GM23338 (cell line): ENCODE measurements at regions not wholly inside any gene's neighbourhood (a gene's known extent, or its start where the extent isn't known, plus 50 kb on each side); places are given as distances from the start of the nearest gene placed in this dataset.

Experiments used
- CREB1 ChIP-seq: fragments of 250-450 bp; sonication (Bioruptor Pico); IDR thresholded peaks from 2 replicates; pipeline ENCODE4 v1.5.0; 2020; ENCODE audit warnings: low read depth, mild to moderate bottlenecking, moderate library complexity
- CTCF ChIP-seq, 2 experiments: fragments of 200-600 bp in 1 of 2; sonication (generic) in 1 of 2; conservative IDR thresholded peaks; 2 replicates each; pipeline versions ENCODE4 v1.5.1 to v1.6.1; 2016 to 2017; ENCODE audit warnings: antibody characterized with exemption in 2 of 2, low read depth in 2 of 2, mild to moderate bottlenecking in 2 of 2, moderate library complexity in 1 of 2
- ETS1 ChIP-seq: IDR thresholded peaks from 2 replicates; pipeline ENCODE4 v1.6.1; 2016; ENCODE audit warnings: antibody characterized with exemption
- EZH2 ChIP-seq: fragments of 200-600 bp; sonication (generic); IDR thresholded peaks from one replicate; pipeline ENCODE4 v1.8.0; 2017; ENCODE audit warnings: antibody characterized with exemption, mild to moderate bottlenecking, low read depth; ENCODE audit not compliant: unreplicated experiment
- EZH2phosphoT487 ChIP-seq: fragments of 200-600 bp; sonication (generic); IDR thresholded peaks from one replicate; pipeline ENCODE4 v1.8.1; 2018; ENCODE audit warnings: antibody characterized with exemption; ENCODE audit not compliant: unreplicated experiment
- JUNB ChIP-seq: IDR thresholded peaks from one replicate; pipeline ENCODE4 v1.6.1; 2016; ENCODE audit warnings: antibody characterized with exemption; ENCODE audit not compliant: unreplicated experiment
- NANOG ChIP-seq: IDR thresholded peaks from 2 replicates; pipeline ENCODE4 v1.6.1; 2016; ENCODE audit warnings: antibody characterized with exemption, borderline replicate concordance
- POLR2AphosphoS5 ChIP-seq: IDR thresholded peaks from 2 replicates; pipeline ENCODE4 v1.6.1; 2016; ENCODE audit warnings: antibody characterized with exemption, low read depth
- REST ChIP-seq: IDR thresholded peaks from one replicate; pipeline ENCODE4 v1.6.1; 2018; ENCODE audit warnings: antibody characterized with exemption; ENCODE audit not compliant: unreplicated experiment
- STAT1 ChIP-seq: IDR thresholded peaks from one replicate; pipeline ENCODE4 v1.6.1; 2016; ENCODE audit warnings: antibody characterized with exemption; ENCODE audit not compliant: unreplicated experiment

- TF ChIP-seq JUNB (no peak), CTCF (conservative IDR thresholded peaks at IDR 0.05; ENCODE audit: low read depth in 2 of 2) (no peak), CREB1 (CRISPR knock-in tag) (no peak), STAT1 (no peak), EZH2phosphoT487 (no peak), EZH2 (no peak), POLR2AphosphoS5 (no peak), NANOG (no peak), REST (no peak), ETS1 (no peak)
Observed at GRCh38 chr4:19074036-19074435, 1052.5 kb upstream of the LCORL start.
